HepG2 (cell line): ENCODE measurements at regions not wholly inside any gene's neighbourhood (a gene's known extent, or its start where the extent isn't known, plus 50 kb on each side); places are given as distances from the start of the nearest gene placed in this dataset.

Experiments used
- CEBPB ChIP-seq: IDR thresholded peaks from 2 replicates; pipeline ENCODE4 v1.6.1; 2011; ENCODE audit warnings: low read depth, low read length, improper control_type of control experiment, borderline replicate concordance
- GATAD1 ChIP-seq: IDR thresholded peaks from 2 replicates; pipeline ENCODE4 v1.6.1; 2016; ENCODE audit warnings: missing genetic modification reagents, missing compliant biosample characterization
- HNRNPK ChIP-seq: fragments of 200-400 bp; formaldehyde crosslinking; IDR thresholded peaks from 2 replicates; pipeline ENCODE4 v1.6.1; 2018; ENCODE audit warnings: low read length, low read depth, moderate library complexity, mild to moderate bottlenecking; ENCODE audit not compliant: poor library complexity, severe bottlenecking
- KDM3A ChIP-seq: IDR thresholded peaks from 2 replicates; pipeline ENCODE4 v1.6.1; 2018; ENCODE audit warnings: low read depth, missing compliant biosample characterization
- LRRFIP1 ChIP-seq: sonication (generic); formaldehyde crosslinking; conservative IDR thresholded peaks from 2 replicates; pipeline ENCODE4 v1.4.0; 2020; ENCODE audit warnings: missing genetic modification reagents
- MED13 ChIP-seq: sonication (generic); formaldehyde crosslinking; IDR thresholded peaks from 2 replicates; pipeline ENCODE4 v1.5.0; 2020; ENCODE audit warnings: missing genetic modification reagents
- NCOR1 ChIP-seq: fragments of 200-600 bp; sonication (generic); IDR thresholded peaks from 2 replicates; pipeline ENCODE4 v1.7.0; 2017; ENCODE audit warnings: antibody characterized with exemption, low read length, borderline replicate concordance
- NFYC ChIP-seq: IDR thresholded peaks from 2 replicates; pipeline ENCODE4 v1.6.1; 2016; ENCODE audit warnings: missing genetic modification reagents, missing compliant biosample characterization
- PCBP1 ChIP-seq: fragments of 200-400 bp; formaldehyde crosslinking; IDR thresholded peaks from 2 replicates; pipeline ENCODE4 v1.6.1; 2017; ENCODE audit warnings: mild to moderate bottlenecking, low read depth, low read length, borderline replicate concordance
- POGZ ChIP-seq: sonication (generic); formaldehyde crosslinking; IDR thresholded peaks from 2 replicates; pipeline ENCODE4 v1.4.0; 2020; ENCODE audit warnings: mild to moderate bottlenecking, missing genetic modification reagents
- RARA ChIP-seq: IDR thresholded peaks from 2 replicates; pipeline ENCODE4 v1.6.1; 2016; ENCODE audit warnings: missing genetic modification reagents, missing compliant biosample characterization
- RFXAP ChIP-seq: sonication (generic); formaldehyde crosslinking; IDR thresholded peaks from 2 replicates; pipeline ENCODE4 v1.4.0; 2020; ENCODE audit warnings: missing genetic modification reagents, borderline replicate concordance
- SSRP1 ChIP-seq: IDR thresholded peaks from 2 replicates; pipeline ENCODE4 v1.6.1; 2016; ENCODE audit warnings: control low read depth
- ZBTB1 ChIP-seq: sonication (generic); formaldehyde crosslinking; IDR thresholded peaks from 2 replicates; pipeline ENCODE4 v1.4.0; 2020; ENCODE audit warnings: missing genetic modification reagents, borderline replicate concordance
- ZNF160 ChIP-seq: sonication (generic); formaldehyde crosslinking; IDR thresholded peaks from 2 replicates; pipeline ENCODE4 v1.8.0; 2022; ENCODE audit warnings: mild to moderate bottlenecking, inconsistent platforms, missing genetic modification reagents
- ZNF431 ChIP-seq: sonication (generic); formaldehyde crosslinking; IDR thresholded peaks from 2 replicates; pipeline ENCODE4 v1.9.0; 2022; ENCODE audit warnings: missing genetic modification reagents, low read depth, mild to moderate bottlenecking, borderline replicate concordance
- ZNF558 ChIP-seq: sonication (generic); formaldehyde crosslinking; IDR thresholded peaks from 2 replicates; pipeline ENCODE4 v1.9.0; 2022; ENCODE audit warnings: mild to moderate bottlenecking, missing genetic modification reagents, borderline replicate concordance
- ZNF761 ChIP-seq: sonication (generic); formaldehyde crosslinking; conservative IDR thresholded peaks from 2 replicates; pipeline ENCODE4 v1.4.0; 2020; ENCODE audit warnings: mild to moderate bottlenecking, missing genetic modification reagents
- ZNF777 ChIP-seq: sonication (generic); formaldehyde crosslinking; IDR thresholded peaks from 2 replicates; pipeline ENCODE4 v1.4.0; 2020; ENCODE audit warnings: missing genetic modification reagents
- TF ChIP-seq, protein P1 (sequence below): sonication (generic); formaldehyde crosslinking; IDR thresholded peaks from 2 replicates; pipeline ENCODE4 v1.8.0; 2022; ENCODE audit warnings: mild to moderate bottlenecking, missing genetic modification reagents, moderate library complexity
- TF ChIP-seq, protein P2 (sequence below): sonication (generic); formaldehyde crosslinking; IDR thresholded peaks from 2 replicates; pipeline ENCODE4 v1.8.1; 2023; ENCODE audit warnings: missing genetic modification reagents, inconsistent platforms, borderline replicate concordance
- TF ChIP-seq, protein P3 (sequence below): sonication (generic); formaldehyde crosslinking; IDR thresholded peaks from 2 replicates; pipeline ENCODE4 v1.4.0; 2020; ENCODE audit warnings: mild to moderate bottlenecking, missing genetic modification reagents

DNA sequence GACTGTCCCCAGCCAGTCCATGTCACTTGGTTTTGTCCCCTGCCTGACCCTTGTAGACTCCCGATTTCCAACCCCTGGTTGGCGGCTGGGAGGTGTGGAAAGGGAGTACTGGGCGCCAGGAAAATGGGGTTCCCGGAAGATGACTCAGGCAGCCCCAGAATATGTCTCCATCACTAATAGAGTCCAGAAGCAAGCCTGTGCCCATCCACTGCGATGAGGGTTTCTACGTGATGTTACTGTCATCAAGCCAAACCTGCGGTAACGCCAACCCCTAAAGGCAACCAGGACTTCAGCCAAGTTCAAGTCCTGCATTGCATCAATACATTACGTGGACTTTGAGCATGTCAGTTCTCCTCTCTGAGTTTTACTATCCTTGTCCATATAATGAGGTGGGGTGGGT, 62.0 kb upstream of the TAF1B start (continued):
- TF ChIP-seq POGZ (no peak), KDM3A (CRISPR knock-in tag) (no peak), SSRP1 (CRISPR knock-in tag) (no peak), NFYC (CRISPR knock-in tag) (no peak), ZNF777 (CRISPR knock-in tag) (no peak), CEBPB (peak; percentile 65; the same call in 1 of the 2 replicates), ZNF761 (CRISPR knock-in tag) (0 out of 2 replicates have a peak, but pooled peaks have one; percentile 66), HNRNPK (no peak), NCOR1 (no peak), MED13 (CRISPR knock-in tag) (no peak), ZNF160 (CRISPR knock-in tag) (no peak), LRRFIP1 (no peak), ZNF431 (CRISPR knock-in tag) (no peak), RARA (CRISPR knock-in tag) (peak; percentile 56; the same call in 1 of the 2 replicates), GATAD1 (no peak), ZNF558 (no peak), ZBTB1 (CRISPR knock-in tag) (no peak), PCBP1 (no peak), RFXAP (CRISPR knock-in tag) (no peak)
- TF ChIP-seq, protein P1, sequence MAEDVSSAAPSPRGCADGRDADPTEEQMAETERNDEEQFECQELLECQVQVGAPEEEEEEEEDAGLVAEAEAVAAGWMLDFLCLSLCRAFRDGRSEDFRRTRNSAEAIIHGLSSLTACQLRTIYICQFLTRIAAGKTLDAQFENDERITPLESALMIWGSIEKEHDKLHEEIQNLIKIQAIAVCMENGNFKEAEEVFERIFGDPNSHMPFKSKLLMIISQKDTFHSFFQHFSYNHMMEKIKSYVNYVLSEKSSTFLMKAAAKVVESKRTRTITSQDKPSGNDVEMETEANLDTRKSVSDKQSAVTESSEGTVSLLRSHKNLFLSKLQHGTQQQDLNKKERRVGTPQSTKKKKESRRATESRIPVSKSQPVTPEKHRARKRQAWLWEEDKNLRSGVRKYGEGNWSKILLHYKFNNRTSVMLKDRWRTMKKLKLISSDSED (CRISPR knock-in tag) = no peak
- TF ChIP-seq, protein P2, sequence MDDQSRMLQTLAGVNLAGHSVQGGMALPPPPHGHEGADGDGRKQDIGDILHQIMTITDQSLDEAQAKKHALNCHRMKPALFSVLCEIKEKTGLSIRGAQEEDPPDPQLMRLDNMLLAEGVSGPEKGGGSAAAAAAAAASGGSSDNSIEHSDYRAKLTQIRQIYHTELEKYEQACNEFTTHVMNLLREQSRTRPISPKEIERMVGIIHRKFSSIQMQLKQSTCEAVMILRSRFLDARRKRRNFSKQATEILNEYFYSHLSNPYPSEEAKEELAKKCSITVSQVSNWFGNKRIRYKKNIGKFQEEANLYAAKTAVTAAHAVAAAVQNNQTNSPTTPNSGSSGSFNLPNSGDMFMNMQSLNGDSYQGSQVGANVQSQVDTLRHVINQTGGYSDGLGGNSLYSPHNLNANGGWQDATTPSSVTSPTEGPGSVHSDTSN (CRISPR knock-in tag) = no peak
- TF ChIP-seq, protein P3, sequence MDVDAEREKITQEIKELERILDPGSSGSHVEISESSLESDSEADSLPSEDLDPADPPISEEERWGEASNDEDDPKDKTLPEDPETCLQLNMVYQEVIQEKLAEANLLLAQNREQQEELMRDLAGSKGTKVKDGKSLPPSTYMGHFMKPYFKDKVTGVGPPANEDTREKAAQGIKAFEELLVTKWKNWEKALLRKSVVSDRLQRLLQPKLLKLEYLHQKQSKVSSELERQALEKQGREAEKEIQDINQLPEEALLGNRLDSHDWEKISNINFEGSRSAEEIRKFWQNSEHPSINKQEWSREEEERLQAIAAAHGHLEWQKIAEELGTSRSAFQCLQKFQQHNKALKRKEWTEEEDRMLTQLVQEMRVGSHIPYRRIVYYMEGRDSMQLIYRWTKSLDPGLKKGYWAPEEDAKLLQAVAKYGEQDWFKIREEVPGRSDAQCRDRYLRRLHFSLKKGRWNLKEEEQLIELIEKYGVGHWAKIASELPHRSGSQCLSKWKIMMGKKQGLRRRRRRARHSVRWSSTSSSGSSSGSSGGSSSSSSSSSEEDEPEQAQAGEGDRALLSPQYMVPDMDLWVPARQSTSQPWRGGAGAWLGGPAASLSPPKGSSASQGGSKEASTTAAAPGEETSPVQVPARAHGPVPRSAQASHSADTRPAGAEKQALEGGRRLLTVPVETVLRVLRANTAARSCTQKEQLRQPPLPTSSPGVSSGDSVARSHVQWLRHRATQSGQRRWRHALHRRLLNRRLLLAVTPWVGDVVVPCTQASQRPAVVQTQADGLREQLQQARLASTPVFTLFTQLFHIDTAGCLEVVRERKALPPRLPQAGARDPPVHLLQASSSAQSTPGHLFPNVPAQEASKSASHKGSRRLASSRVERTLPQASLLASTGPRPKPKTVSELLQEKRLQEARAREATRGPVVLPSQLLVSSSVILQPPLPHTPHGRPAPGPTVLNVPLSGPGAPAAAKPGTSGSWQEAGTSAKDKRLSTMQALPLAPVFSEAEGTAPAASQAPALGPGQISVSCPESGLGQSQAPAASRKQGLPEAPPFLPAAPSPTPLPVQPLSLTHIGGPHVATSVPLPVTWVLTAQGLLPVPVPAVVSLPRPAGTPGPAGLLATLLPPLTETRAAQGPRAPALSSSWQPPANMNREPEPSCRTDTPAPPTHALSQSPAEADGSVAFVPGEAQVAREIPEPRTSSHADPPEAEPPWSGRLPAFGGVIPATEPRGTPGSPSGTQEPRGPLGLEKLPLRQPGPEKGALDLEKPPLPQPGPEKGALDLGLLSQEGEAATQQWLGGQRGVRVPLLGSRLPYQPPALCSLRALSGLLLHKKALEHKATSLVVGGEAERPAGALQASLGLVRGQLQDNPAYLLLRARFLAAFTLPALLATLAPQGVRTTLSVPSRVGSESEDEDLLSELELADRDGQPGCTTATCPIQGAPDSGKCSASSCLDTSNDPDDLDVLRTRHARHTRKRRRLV (CRISPR knock-in tag) = no peak
